Memory B cell (primary cell): ENCODE measurements at regions not wholly inside any gene's neighbourhood (a gene's known extent, or its start where the extent isn't known, plus 50 kb on each side); places are given as distances from the start of the nearest gene placed in this dataset.
"Not testable (repeated sequence)": the region's sequence is repeated elsewhere in the genome, so short reads cannot be mapped to it uniquely, and the experiment has no call there.

Experiments used
- ATAC-seq: fragments of 150-1000 bp; cut with Tn5 transposase; 2 replicates; pipeline ENCODE4 v1.10.0; 2021; ENCODE audit warnings: low read depth, mild to moderate bottlenecking, moderate library complexity
- DNase-seq, 2 donors: peaks; one replicate each; pipeline ENCODE4 v3.0.0; 2022; ENCODE audit warnings: low spot score in 2 of 2
- H3K27ac Mint-ChIP-seq: one replicate; pipeline ENCODE4 v1.8.0; 2022; ENCODE audit warnings: mild to moderate bottlenecking, moderate library complexity, mixed read lengths
- H3K27me3 Mint-ChIP-seq: one replicate; pipeline ENCODE4 v1.8.0; 2022; ENCODE audit warnings: mixed read lengths
- H3K36me3 Mint-ChIP-seq: one replicate; pipeline ENCODE4 v1.8.0; 2022; ENCODE audit warnings: mild to moderate bottlenecking, mixed read lengths
- H3K4me1 Mint-ChIP-seq: one replicate; pipeline ENCODE4 v1.8.0; 2022; ENCODE audit warnings: mixed read lengths
- H3K4me3 Mint-ChIP-seq: one replicate; pipeline ENCODE4 v1.8.0; 2022; ENCODE audit warnings: mild to moderate bottlenecking, moderate library complexity, mixed read lengths
- H3K9me3 Mint-ChIP-seq: one replicate; pipeline ENCODE4 v1.8.0; 2022; ENCODE audit warnings: mixed read lengths

GRCh38 chr3:104909721-104910120, 457.0 kb upstream of the ALCAM start:
- H3K36me3 Mint-ChIP-seq: no peaks in the 10 kb centered on the region
- H3K4me1 Mint-ChIP-seq: peaks cover 4% of the 10 kb centered on the region
- no peak overlapping the region for H3K27ac Mint-ChIP-seq
- no peaks in the 10 kb centered on the region for H3K9me3 Mint-ChIP-seq
- peaks cover 3% of the 10 kb centered on the region for H3K27me3 Mint-ChIP-seq
- no peak for DNase-seq
- H3K4me3 Mint-ChIP-seq: no peak overlapping the region
- no peak for ATAC-seq

DNA sequence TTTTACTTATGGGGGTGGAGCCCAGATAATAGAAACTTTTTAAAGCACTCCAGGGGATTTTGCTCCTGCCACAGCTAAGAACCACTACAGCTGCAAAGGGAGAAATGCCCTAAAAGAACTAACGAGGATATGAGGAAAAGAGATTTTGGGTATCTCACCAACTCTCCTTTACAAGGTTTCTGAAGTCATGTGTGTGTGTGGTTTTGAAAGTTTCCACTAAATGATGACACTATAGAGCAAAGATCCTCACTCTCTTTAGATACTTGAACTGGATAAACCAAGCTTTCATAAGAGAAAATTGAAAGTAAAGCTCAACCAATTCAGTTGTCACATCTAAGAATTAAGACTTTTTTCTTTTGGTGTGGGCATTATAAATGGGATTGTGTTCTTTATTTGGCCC, 455.3 kb upstream of the ALCAM start:
- no peak for ATAC-seq
- no peaks in the 10 kb centered on the region for H3K36me3 Mint-ChIP-seq
- no peak for DNase-seq

DNA sequence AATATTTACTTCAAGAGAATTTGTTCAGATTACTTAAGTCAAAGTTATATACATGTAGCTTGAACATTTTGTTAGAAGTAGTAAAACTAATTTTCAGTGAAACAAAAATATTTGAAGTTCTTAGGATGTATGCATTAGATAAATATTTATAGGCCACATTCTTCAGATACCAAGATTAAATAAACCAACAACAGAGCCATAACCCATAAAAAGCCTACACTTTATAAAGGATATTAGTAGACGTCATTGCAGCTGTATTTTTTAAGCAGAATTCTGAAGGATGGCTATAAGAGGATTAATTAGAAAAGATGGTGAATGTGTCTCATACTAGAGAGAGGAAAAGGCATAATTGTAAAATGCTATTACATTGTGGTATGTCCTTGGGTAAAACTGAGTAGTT, 449.7 kb upstream of the ALCAM start:
- DNase-seq (no peak), ATAC-seq (no peak)
- Mint-ChIP-seq H3K4me3 (no peak overlapping the region), H3K4me1 (peaks cover 2% of the 10 kb centered on the region), H3K27me3 (peaks cover 3% of the 10 kb centered on the region), H3K9me3 (peaks cover 7% of the 10 kb centered on the region), H3K36me3 (no peaks in the 10 kb centered on the region), H3K27ac (no peak overlapping the region)

More for the DNA sequence above, 455.3 kb upstream of the ALCAM start:
- H3K9me3 Mint-ChIP-seq: no peaks in the 10 kb centered on the region
- H3K4me1 Mint-ChIP-seq: peaks cover 4% of the 10 kb centered on the region
- no peak overlapping the region for H3K4me3 Mint-ChIP-seq
- no peak overlapping the region for H3K27ac Mint-ChIP-seq
- H3K27me3 Mint-ChIP-seq: peaks cover 3% of the 10 kb centered on the region

DNA sequence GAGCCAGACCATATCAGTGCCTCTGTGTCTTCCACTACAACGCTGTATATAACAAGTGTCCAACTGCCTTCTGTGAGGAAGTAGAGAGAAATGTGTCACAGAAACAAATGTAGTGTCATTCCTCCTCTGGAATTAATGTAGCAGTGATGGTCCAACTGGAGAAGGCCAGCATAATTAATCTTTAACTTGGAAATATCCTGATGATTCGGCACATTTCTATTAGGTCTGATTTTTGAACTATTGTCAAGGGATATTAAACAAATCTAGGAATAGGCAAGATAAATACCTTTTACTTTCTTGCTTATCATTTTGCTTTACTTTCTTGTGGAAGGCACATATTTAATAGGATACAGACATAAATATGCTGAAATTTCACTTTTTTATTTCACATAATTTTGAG, 446.2 kb upstream of the ALCAM start:
- no peak overlapping the region for H3K4me3 Mint-ChIP-seq
- no peaks in the 10 kb centered on the region for H3K36me3 Mint-ChIP-seq
- H3K9me3 Mint-ChIP-seq: peaks cover 9% of the 10 kb centered on the region

GRCh38 chr3:104933972-104934371, 432.7 kb upstream of the ALCAM start:
- Mint-ChIP-seq H3K36me3 (no peaks in the 10 kb centered on the region), H3K27me3 (peaks cover 2% of the 10 kb centered on the region), H3K4me1 (peaks cover 3% of the 10 kb centered on the region), H3K4me3 (no peak overlapping the region), H3K27ac (no peak overlapping the region), H3K9me3 (no peaks in the 10 kb centered on the region)
- ATAC-seq (no peak), DNase-seq (no peak)

More for the DNA sequence above, 446.2 kb upstream of the ALCAM start:
- Mint-ChIP-seq H3K27me3 (no peaks in the 10 kb centered on the region), H3K4me1 (no peaks in the 10 kb centered on the region), H3K27ac (no peak overlapping the region)
- DNase-seq (no peak), ATAC-seq (no peak)

- no peak overlapping the region for H3K27ac Mint-ChIP-seq
- peaks cover 2% of the 10 kb centered on the region for H3K27me3 Mint-ChIP-seq
These were observed 431.1 kb upstream of the ALCAM start for GRCh38 chr3:104935613-104936012.

GRCh38 chr3:104939196-104939595, 427.5 kb upstream of the ALCAM start:
- no peaks in the 10 kb centered on the region for H3K36me3 Mint-ChIP-seq

More at GRCh38 chr3:104935613-104936012, 431.1 kb upstream of the ALCAM start:
- no peak overlapping the region for H3K4me3 Mint-ChIP-seq
- no peaks in the 10 kb centered on the region for H3K4me1 Mint-ChIP-seq
- ATAC-seq (no peak), DNase-seq (no peak)
- H3K9me3 Mint-ChIP-seq: no peaks in the 10 kb centered on the region
- no peaks in the 10 kb centered on the region for H3K36me3 Mint-ChIP-seq

DNA sequence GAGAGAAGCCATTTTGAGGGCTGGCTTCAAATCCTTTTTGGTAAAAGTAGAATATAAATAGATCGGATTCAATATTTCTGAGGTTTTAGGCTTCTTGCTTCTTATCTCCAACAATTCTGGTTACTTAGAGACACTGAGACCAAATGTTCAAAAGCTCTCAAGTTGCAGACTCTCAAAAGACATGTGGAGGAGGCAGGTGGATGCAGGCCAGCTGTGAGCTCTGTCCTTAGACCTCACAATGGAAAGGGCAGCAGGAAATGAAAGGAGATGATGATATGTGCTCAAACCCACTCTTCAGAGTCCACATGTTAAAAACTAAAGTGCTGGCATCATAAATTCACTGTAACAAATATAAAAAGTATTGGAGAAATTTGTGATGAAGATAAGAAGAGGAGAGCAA, 424.9 kb upstream of the ALCAM start:
- H3K27ac Mint-ChIP-seq: no peak overlapping the region
- no peak overlapping the region for H3K4me3 Mint-ChIP-seq
- H3K4me1 Mint-ChIP-seq: no peaks in the 10 kb centered on the region
- H3K27me3 Mint-ChIP-seq: no peaks in the 10 kb centered on the region
- DNase-seq: no peak
- ATAC-seq: no peak
- H3K9me3 Mint-ChIP-seq: no peaks in the 10 kb centered on the region
- no peaks in the 10 kb centered on the region for H3K36me3 Mint-ChIP-seq

More at GRCh38 chr3:104939196-104939595, 427.5 kb upstream of the ALCAM start:
- Mint-ChIP-seq H3K27me3 (peaks cover 2% of the 10 kb centered on the region), H3K9me3 (no peaks in the 10 kb centered on the region), H3K4me3 (no peak overlapping the region), H3K27ac (no peak overlapping the region), H3K4me1 (no peaks in the 10 kb centered on the region)
- ATAC-seq (no peak), DNase-seq (no peak)

GRCh38 chr3:104943974-104944373, 422.7 kb upstream of the ALCAM start:
- Mint-ChIP-seq H3K27ac (no peak overlapping the region), H3K27me3 (no peaks in the 10 kb centered on the region), H3K36me3 (no peaks in the 10 kb centered on the region), H3K4me3 (no peak overlapping the region), H3K4me1 (no peaks in the 10 kb centered on the region), H3K9me3 (no peaks in the 10 kb centered on the region)
- ATAC-seq: no peak
- no peak for DNase-seq

GRCh38 chr3:104947943-104948342, 418.8 kb upstream of the ALCAM start:
- ATAC-seq (no peak), DNase-seq (no peak)
- no peaks in the 10 kb centered on the region for H3K36me3 Mint-ChIP-seq
- H3K4me1 Mint-ChIP-seq: no peaks in the 10 kb centered on the region
- H3K27me3 Mint-ChIP-seq: peaks cover 3% of the 10 kb centered on the region
- peaks cover 1% of the 10 kb centered on the region for H3K9me3 Mint-ChIP-seq
- H3K27ac Mint-ChIP-seq: no peak overlapping the region
- no peak overlapping the region for H3K4me3 Mint-ChIP-seq

DNA sequence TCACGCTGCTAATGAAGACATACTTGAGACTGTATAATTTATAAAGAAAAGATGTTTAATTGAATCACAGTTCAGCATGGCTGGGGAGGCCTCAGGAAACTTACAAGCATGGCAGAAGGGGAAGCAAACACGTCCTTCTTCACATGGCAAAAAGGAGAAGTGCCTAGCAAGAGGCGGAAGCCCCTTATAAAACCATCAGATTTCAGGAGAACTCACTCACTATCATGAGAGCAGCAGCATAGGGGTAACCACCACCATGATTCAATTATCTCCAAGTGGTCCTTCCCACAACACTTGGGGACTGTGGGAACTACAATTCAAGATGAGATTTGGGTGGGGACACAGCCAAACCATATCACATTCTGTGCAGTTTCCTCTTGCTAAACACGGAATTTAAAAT, 416.9 kb upstream of the ALCAM start:
- ATAC-seq, H3K36me3 Mint-ChIP-seq, H3K4me3 Mint-ChIP-seq, H3K27ac Mint-ChIP-seq, H3K27me3 Mint-ChIP-seq, H3K4me1 Mint-ChIP-seq, DNase-seq, H3K9me3 Mint-ChIP-seq: not testable (repeated sequence)

DNA sequence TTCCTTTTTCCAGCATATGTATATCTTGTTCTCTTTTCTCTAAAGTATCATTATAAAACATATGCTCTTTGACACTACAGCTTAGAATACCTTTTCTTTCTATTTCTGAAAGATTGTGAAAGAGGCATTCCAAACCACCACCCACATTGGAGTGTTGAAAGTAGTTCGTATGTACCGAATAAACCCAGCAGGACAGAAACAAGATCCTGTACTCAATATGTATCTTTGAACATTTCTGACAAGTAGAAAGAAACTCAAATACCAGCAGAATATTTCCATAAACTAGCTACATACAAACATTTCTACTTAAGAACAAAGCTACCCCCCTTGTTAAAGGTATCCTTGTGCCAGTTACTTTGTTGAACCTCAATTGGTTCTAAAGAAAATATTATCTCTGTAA, 415.3 kb upstream of the ALCAM start:
- H3K27me3 Mint-ChIP-seq: peaks cover 3% of the 10 kb centered on the region
- no peak overlapping the region for H3K4me3 Mint-ChIP-seq
- H3K36me3 Mint-ChIP-seq: no peaks in the 10 kb centered on the region
- peaks cover 1% of the 10 kb centered on the region for H3K9me3 Mint-ChIP-seq
- no peak overlapping the region for H3K27ac Mint-ChIP-seq
- ATAC-seq (no peak), DNase-seq (no peak)
- no peaks in the 10 kb centered on the region for H3K4me1 Mint-ChIP-seq

DNA sequence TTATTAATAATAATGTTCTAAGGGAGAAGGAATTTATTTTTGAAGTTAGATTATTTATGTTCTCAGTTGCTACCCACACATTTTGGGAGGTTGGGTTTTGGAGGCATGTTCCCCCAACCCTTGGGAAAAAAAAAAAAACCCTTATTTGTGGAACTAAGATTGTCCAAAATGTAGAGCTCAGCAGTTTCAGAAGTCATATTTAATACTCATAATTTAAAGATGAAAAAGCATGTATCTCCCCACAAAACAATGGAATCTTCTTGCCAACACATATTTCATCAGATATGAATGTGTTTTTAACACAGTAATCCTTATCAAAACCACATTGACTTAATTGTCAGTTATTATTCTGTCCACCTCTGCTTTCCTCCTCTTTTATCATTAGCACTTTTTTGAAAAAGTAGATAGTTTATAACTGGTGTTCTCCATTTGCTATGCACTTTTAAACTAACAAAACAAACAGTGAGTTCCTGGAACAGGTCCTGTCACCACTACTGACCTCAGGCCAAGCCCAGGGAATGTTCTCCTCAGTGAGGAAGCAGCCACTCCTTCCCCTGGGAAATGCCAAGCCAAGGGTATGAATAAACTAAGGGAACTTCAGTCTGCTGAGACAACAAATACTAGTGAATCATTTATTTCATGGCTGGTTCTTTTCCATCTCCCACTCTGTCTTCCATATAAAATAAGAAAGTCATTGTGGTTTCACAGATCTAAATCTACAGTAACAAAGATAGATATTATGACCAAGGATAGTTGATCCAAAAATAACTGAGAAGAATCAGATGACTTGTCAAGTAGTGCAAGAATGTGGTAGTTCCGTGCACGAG, 414.4 kb upstream of the ALCAM start:
- ATAC-seq: no peak
- H3K27me3 Mint-ChIP-seq: peaks cover 3% of the 10 kb centered on the region
- no peak overlapping the region for H3K4me3 Mint-ChIP-seq
- no peaks in the 10 kb centered on the region for H3K36me3 Mint-ChIP-seq
- H3K4me1 Mint-ChIP-seq: no peaks in the 10 kb centered on the region
- H3K9me3 Mint-ChIP-seq: peaks cover 1% of the 10 kb centered on the region
- no peak for DNase-seq
- no peak overlapping the region for H3K27ac Mint-ChIP-seq

DNA sequence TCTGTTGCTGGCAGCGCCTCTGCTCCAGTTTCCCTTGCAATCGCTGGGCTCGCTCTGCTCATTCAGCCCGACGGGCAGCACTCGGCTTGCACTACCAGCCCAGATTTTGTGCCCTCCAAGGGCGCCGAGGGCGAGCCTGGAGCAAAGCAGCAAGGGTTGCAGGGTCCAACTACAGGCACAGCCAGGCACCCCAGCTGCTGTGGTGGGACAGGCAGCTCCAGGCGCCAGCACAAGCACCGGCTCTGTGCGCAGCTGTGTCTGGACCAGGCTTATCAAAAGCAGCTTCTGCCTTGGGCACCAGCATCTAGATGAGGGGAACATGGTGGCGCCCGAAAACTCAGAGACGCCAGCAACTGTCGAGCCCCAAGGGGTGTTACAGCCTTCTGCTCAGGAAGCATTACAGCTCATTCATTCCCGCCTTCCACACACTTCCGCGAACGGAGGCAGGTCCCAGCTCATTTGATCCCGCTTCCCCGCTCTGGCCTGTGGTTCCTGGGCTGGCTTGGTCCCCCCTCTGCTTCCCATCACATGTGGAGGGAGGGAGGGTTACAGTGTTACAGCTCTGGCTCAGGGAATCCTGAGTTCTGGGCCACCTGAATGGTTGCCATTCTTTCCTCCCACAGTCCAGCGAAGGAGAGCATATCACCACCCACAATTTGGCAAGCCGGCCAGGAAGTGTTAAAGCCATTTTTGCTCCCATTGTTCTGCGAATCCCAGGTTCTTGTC, 409.9 kb upstream of the ALCAM start:
- no peaks in the 10 kb centered on the region for H3K9me3 Mint-ChIP-seq
- no peak for DNase-seq
- H3K4me3 Mint-ChIP-seq: no peak overlapping the region
- no peaks in the 10 kb centered on the region for H3K36me3 Mint-ChIP-seq
- peaks cover 1% of the 10 kb centered on the region for H3K27me3 Mint-ChIP-seq
- H3K27ac Mint-ChIP-seq: no peak overlapping the region
- no peaks in the 10 kb centered on the region for H3K4me1 Mint-ChIP-seq
- no peak for ATAC-seq
